Spinal cord (tissue), 9 donors: ENCODE measurements at regions not wholly inside any gene's neighbourhood (a gene's known extent, or its start where the extent isn't known, plus 50 kb on each side); places are given as distances from the start of the nearest gene placed in this dataset.
"Not testable (repeated sequence)": the region's sequence is repeated elsewhere in the genome, so short reads cannot be mapped to it uniquely, and the experiment has no call there.

Experiments
- DNase-seq, 6 donors: peaks; one replicate each; pipeline versions ENCODE4 v3.0.0 to v3.0.0-alpha.2; 2013 to 2015; ENCODE audit warnings: low spot score in 6 of 6, low read depth in 4 of 6
- H3K27ac ChIP-seq: one replicate; pipeline ENCODE4 v1.5.1; 2013; ENCODE audit warnings: low read depth, low read length, control low read depth
- H3K27me3 ChIP-seq: one replicate; pipeline ENCODE4 v1.6.1; 2013; ENCODE audit warnings: low read length; ENCODE audit not compliant: control insufficient read depth, insufficient read depth
- H3K36me3 ChIP-seq: one replicate; pipeline ENCODE4 v1.6.1; 2013; ENCODE audit warnings: low read length; ENCODE audit not compliant: control insufficient read depth, insufficient read depth
- H3K4me1 ChIP-seq: one replicate; pipeline ENCODE4 v1.6.1; 2013; ENCODE audit warnings: low read length; ENCODE audit not compliant: control insufficient read depth, insufficient read depth
- H3K4me3 ChIP-seq: one replicate; pipeline ENCODE4 v1.5.1; 2013; ENCODE audit warnings: low read depth, low read length, control low read depth
- H3K9me3 ChIP-seq: one replicate; pipeline ENCODE4 v1.6.1; 2013; ENCODE audit warnings: low read length; ENCODE audit not compliant: control insufficient read depth, insufficient read depth
- WGBS: methylation state at CpG from one replicate; pipeline ENCODE4 v1.1.5; 2013; ENCODE audit warnings: missing lambda C conversion rate; ENCODE audit not compliant: insufficient coverage; 5-methylcytosine and 5-hydroxymethylcytosine counted together
- donor health status: healthy.

GRCh38 chr21:17388226-17388625 lies 124.6 kb upstream of the CXADR start:
- no peaks in the 10 kb centered on the region for H3K27me3 ChIP-seq
- DNase-seq: no peak
- H3K36me3 ChIP-seq: no peaks in the 10 kb centered on the region
- no peaks in the 10 kb centered on the region for H3K9me3 ChIP-seq
- 91% methylated on average over 2 of the region's 4 CpGs for WGBS
- H3K4me1 ChIP-seq: no peaks in the 10 kb centered on the region
- no peak overlapping the region for H3K27ac ChIP-seq
- H3K4me3 ChIP-seq: no peak overlapping the region

DNA sequence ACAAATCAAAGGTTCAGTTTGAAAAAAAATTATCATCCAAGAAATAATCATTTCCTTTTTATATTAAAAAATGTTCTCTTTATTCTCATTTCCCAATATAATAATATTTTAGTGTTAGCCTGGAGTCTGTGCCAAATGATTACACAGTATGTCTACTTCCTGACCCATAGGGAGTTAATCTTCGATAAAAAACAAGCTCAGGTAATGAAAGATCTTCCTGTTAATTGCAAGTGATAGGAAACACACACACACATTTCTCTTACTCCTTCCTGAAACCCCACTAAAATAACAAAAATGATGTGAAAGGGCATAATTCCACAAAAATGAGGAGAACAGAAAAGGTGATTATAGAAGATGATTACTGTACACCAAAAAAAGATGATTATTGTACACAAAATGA lies 123.5 kb upstream of the CXADR start:
- WGBS: no CpG with 5 or more reads among the region's 1 CpG

DNA sequence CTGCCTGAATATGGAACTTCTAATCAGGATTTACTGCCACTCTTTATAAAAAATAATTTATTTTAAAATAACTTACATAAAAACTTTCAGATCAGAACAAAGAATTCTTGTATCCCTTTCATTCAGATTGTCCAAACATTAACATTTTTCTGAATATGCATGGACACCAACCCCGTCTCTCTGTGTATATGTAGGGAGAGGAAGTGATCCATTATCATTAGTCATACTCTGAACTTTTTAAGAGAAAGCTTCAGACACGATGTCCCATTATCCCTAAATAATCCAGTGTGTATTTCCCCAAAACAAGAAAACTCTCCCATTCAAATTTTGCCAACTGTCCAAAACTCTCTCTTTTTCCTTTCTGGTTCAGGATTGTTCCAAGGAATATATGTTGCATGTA lies 122.3 kb upstream of the CXADR start:
- Histone ChIP-seq H3K4me1 (no peaks in the 10 kb centered on the region), H3K4me3 (no peak overlapping the region), H3K36me3 (no peaks in the 10 kb centered on the region), H3K9me3 (no peaks in the 10 kb centered on the region), H3K27ac (no peak overlapping the region), H3K27me3 (no peaks in the 10 kb centered on the region)
- no CpG with 5 or more reads among the region's 2 CpGs for WGBS
- DNase-seq: no peak

More for the DNA sequence above, 123.5 kb upstream of the CXADR start:
- Histone ChIP-seq H3K36me3 (no peaks in the 10 kb centered on the region), H3K4me1 (no peaks in the 10 kb centered on the region), H3K4me3 (no peak overlapping the region), H3K9me3 (no peaks in the 10 kb centered on the region), H3K27me3 (no peaks in the 10 kb centered on the region), H3K27ac (no peak overlapping the region)
- DNase-seq: no peak

DNA sequence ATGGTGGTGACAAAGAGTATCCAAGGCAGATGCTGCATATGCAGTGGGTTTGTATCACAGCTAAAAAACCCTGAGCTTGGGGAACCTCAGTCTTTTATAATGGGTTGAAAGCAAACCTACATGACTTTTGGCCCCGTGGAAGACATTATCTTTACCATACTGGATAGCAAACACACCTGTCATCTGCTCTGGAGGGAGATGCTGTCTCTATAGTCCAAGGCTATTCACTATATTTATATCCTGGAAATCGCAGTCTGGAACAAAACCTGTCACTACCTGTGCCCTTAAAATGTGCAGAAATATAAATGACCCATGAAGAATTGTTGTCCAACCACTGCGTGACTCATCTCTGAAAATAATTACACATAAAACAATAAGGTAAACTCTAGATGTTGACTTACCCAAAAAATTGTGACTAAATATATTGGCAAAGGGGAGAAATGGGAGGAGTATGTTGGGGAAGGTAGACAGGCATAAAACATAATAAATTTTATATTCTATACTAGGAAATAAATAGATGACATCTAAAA lies 121.0 kb upstream of the CXADR start:
- H3K9me3 ChIP-seq: no peaks in the 10 kb centered on the region
- no peak for DNase-seq
- no peaks in the 10 kb centered on the region for H3K36me3 ChIP-seq
- H3K27ac ChIP-seq: no peak overlapping the region
- H3K4me1 ChIP-seq: no peaks in the 10 kb centered on the region
- no CpG with 5 or more reads among the region's 3 CpGs for WGBS
- H3K4me3 ChIP-seq: no peak overlapping the region
- no peaks in the 10 kb centered on the region for H3K27me3 ChIP-seq

DNA sequence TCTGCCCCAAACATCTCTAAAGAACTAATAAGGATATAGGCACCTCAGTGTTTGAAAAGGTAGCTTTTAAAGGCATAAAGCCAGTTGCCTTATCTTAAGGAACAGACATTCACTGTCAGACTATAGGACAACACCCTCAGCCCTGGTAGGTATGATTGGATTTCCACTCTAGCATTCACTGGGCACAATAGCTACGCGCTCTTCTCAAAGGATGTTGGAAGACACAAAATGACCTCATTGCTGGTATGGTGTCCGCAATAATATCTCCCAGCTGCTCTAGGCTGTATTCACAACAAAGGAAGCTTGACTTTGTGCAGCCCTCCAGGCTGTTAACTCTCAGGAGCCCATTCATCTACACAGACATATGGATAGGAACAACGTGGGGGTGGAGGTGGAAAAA lies 119.4 kb upstream of the CXADR start:
- no peaks in the 10 kb centered on the region for H3K36me3 ChIP-seq
- H3K27ac ChIP-seq: no peak overlapping the region
- no peaks in the 10 kb centered on the region for H3K9me3 ChIP-seq
- no peak for DNase-seq
- no peaks in the 10 kb centered on the region for H3K27me3 ChIP-seq
- WGBS: no CpG with 5 or more reads among the region's 4 CpGs
- H3K4me1 ChIP-seq: no peaks in the 10 kb centered on the region
- H3K4me3 ChIP-seq: no peak overlapping the region

GRCh38 chr21:17396948-17397347 lies 115.9 kb upstream of the CXADR start:
- no peak overlapping the region for H3K4me3 ChIP-seq
- no peaks in the 10 kb centered on the region for H3K36me3 ChIP-seq
- H3K4me1 ChIP-seq: no peaks in the 10 kb centered on the region
- H3K27me3 ChIP-seq: no peaks in the 10 kb centered on the region
- no peaks in the 10 kb centered on the region for H3K9me3 ChIP-seq
- no peak for DNase-seq
- no peak overlapping the region for H3K27ac ChIP-seq

DNA sequence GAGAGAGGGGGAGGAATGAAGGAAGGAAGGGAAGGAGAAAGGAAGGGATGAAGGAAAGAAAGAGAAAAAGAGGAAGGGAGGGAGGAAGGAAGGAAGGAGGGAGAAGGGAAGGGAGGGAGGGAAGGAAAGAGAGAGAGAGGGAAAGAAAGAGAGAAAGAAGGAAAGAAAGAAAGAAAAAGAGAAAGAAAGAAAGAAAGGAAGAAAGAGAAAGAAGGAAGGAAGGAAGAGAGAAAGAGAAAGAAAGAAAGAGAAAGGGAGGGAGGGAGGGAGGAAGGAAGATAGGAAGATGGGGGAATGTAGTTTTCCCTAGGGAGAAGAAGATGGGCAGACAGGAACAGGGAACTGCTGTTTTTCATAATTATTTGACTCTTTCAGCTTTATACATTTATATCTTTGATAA lies 115.1 kb upstream of the CXADR start:
- Histone ChIP-seq H3K4me3 (no peak overlapping the region), H3K27ac (no peak overlapping the region), H3K36me3 (no peaks in the 10 kb centered on the region), H3K4me1 (no peaks in the 10 kb centered on the region), H3K27me3 (no peaks in the 10 kb centered on the region), H3K9me3 (no peaks in the 10 kb centered on the region)
- DNase-seq: no peak

DNA sequence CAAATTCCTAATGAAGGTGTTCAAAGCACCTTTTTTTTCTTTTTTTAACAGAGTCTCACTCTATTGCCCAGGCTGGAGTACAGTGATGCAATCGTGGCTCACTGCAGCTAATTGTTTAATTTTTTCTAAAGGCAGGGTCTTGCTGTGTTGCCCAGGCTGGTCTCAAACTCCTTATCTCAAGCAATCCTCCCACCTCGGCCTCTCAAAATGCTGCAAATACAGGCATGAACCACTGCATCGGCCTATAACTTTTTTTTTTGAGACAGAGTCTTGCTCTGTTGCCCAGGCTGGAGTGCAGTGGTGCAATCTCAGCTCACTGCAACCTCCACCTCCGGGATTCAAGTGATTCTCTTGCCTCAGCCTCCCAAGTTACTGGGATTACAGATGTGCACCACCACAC lies 113.9 kb upstream of the CXADR start:
- H3K4me1 ChIP-seq, H3K36me3 ChIP-seq, H3K4me3 ChIP-seq, H3K9me3 ChIP-seq, H3K27ac ChIP-seq, DNase-seq, H3K27me3 ChIP-seq: not testable (repeated sequence)
- 92% methylated on average over 3 of the region's 4 CpGs for WGBS

DNA sequence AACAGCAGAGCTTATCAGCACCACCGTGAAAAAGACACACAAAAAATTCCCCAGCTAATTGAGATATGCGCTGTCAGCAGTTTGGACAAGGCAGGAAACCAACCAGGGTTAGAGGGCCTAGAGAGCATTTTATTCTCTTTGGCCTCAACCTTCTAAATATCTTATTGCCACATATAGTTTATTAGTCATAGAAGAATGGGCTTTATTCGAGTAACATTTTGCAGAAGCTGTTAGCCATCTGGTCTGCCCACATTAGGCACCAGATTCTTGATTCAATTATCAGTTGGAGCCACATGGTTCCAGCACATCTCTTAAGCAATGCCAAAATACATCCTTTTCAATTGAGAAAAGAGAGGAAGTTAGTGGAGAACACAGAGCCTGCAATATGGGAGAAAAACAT lies 109.9 kb upstream of the CXADR start:
- peak in 2 of 6 donors; percentile 31 to 74 for DNase-seq
- H3K4me3 ChIP-seq: no peak overlapping the region

GRCh38 chr21:17406202-17406601 lies 106.6 kb upstream of the CXADR start:
- H3K4me1 ChIP-seq: no peaks in the 10 kb centered on the region
- H3K27me3 ChIP-seq: no peaks in the 10 kb centered on the region
- no peak overlapping the region for H3K27ac ChIP-seq
- no peak for DNase-seq
- no peaks in the 10 kb centered on the region for H3K36me3 ChIP-seq
- H3K4me3 ChIP-seq: no peak overlapping the region
- no CpG with 5 or more reads among the region's 4 CpGs for WGBS
- no peaks in the 10 kb centered on the region for H3K9me3 ChIP-seq

More for the DNA sequence above, 109.9 kb upstream of the CXADR start:
- Histone ChIP-seq H3K27me3 (no peaks in the 10 kb centered on the region), H3K27ac (no peak overlapping the region), H3K36me3 (no peaks in the 10 kb centered on the region), H3K9me3 (no peaks in the 10 kb centered on the region), H3K4me1 (no peaks in the 10 kb centered on the region)
- 100% methylated on average over 1 of the region's 3 CpGs for WGBS
